ENCODE measurements at regions not wholly inside any gene's neighbourhood (a gene's known extent, or its start where the extent isn't known, plus 50 kb on each side); places are given as distances from the start of the nearest gene placed in this dataset.
A peak's percentile ranks its signal among the peaks of the same experiment; 100 is the strongest.
"Not testable (repeated sequence)": the region's sequence is repeated elsewhere in the genome, so short reads cannot be mapped to it uniquely, and the experiment has no call there.

GRCh38 chr7:52615021-52615695, 420.3 kb upstream of the POM121L12 start:
- no peak for DNase-seq (ENCODE audit: low read depth)

GRCh38 chr7:52609511-52609910, 425.9 kb upstream of the POM121L12 start:
- no peak for DNase-seq (ENCODE audit: low read depth)

- no peak for DNase-seq (ENCODE audit: low read depth)
Measured at GRCh38 chr7:52592698-52593097, 442.7 kb upstream of the POM121L12 start.

DNA sequence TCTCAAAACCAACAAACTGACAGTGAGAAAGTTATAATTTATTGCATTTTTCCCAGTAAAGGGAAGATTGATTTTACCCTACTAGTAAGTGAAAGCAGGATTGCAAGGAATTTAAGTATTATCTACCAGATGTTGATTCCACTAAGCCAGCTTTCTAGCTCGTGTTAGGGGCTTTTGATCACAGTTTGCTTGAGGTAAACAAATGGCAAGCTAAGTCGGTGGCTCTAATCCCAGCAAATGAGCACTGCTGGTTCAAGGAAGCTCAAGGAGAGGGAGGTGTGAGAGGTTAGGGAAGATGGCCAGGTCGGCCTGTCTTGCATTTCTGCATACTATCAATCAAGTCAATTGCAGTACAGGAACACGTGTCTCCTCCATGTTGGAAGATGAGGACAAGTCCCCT, 448.7 kb upstream of the POM121L12 start:
- no peak for DNase-seq (ENCODE audit: low read depth)

DNA sequence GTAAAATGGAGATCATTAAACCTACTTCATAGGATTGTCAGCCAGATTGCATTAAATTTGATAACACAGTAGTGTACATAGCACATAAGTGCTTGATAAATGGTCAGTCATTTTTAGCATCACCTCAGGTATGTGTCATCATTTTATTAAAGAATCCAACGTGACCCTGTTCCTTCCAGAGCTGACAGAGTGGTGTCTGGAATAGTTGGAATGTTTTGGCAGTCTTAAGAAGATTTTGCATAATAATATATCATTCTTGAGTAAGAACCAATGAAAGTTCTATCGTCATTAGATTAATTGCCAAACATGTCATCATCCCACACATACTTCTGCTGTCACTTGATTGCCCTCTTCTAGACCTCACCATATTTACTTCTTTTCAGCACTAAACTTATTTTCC, 451.4 kb upstream of the POM121L12 start:
- no peak for DNase-seq (ENCODE audit: low read depth)

- DNase-seq (ENCODE audit: low read depth) = not testable (repeated sequence)
Measured at GRCh38 chr7:52573141-52573540, 462.3 kb upstream of the POM121L12 start.

DNA sequence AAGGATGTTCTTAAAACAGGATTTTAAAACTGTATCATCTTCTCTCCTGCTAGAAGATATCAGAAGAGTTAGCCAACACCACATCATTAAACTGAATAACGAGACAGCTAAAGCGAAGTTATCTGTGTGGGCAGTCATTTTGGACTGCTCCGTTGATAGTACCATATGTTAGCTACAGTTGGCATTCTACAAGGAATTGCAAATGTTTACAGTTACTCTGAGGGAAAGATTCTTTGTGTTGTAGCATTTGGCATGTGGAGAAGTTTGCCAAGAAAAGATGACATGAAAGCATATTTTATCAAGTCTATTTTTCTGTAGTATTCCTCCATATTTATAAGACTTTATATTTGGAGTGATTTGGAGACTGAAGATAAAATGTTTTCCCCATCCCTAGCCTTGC, 464.4 kb upstream of the POM121L12 start:
- DNase-seq (ENCODE audit: low read depth) = no peak

GRCh38 chr7:52569151-52569550, 466.3 kb upstream of the POM121L12 start:
- no peak for DNase-seq (ENCODE audit: low read depth)

DNA sequence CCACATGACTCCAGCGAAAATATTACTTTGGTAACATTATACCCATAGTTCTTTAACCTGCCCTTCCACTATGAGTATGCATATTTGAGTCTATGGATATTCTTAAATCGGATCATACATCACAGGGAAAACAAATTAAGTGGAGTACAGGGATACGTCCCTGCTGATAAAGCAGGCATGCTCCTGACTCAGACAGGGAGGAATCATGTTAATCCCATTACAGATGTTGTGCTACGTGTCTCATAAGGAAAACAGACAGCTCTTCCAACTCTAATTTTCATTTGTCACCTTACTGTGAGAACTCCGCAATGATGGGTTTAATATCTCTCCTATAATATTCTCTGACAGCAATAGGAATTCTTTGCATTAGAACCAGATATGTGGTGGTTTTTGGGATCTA, 469.5 kb upstream of the POM121L12 start:
- DNase-seq (ENCODE audit: low read depth) = no peak

GRCh38 chr7:52555805-52556204, 479.6 kb upstream of the POM121L12 start:
- no peak for DNase-seq (ENCODE audit: low read depth)

GRCh38 chr7:52547308-52547910, 488.0 kb upstream of the POM121L12 start:
- DNase-seq (ENCODE audit: low read depth) = no peak

GRCh38 chr7:52541198-52541765, 494.2 kb upstream of the POM121L12 start:
- DNase-seq (ENCODE audit: low read depth) = not testable (repeated sequence)

GRCh38 chr7:52540041-52540440, 495.4 kb upstream of the POM121L12 start:
- peak; percentile 85 for DNase-seq (ENCODE audit: low read depth)

DNA sequence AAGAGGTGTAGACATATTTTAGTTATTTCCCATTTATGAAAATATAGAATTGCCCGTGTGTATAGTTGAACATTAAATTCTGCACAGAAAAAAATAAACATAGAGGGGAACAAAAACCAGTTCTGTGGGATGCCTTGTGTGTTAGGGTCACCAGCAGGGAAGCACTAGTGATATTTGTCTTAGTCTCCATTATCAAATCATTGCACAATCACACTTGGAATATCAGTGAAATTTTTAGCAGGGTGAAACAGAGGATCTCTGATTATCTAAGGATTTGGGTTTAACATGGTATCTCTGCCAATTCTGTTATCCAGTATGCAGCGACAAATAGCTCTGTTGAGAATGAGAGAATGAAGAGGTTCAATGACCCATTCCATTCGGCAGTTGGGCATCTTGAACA, 496.0 kb upstream of the POM121L12 start:
- DNase-seq (ENCODE audit: low read depth) = no peak

DNA sequence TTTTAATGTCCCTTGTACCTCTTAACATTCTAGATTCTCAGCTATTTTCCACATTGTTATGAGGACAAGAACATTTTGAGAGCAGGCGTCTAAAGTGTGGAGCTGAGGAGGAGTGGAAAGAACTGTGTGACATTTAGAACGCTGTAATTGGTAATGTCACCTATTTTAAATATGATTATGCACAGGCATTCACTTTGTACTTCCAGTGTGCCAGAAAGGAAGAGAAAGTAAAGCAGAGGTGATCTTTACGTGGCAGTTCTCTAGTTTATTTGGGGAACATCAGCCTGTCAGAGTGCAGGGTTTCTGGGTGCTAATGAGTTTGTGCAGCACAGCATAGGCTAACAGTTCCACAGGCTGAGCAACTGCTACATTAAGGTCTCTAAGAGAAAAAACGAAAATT, 498.4 kb upstream of the POM121L12 start:
- DNase-seq (ENCODE audit: low read depth) = no peak

- DNase-seq (ENCODE audit: low read depth) = no peak
Measured at GRCh38 chr7:52525772-52526341, 509.6 kb upstream of the POM121L12 start.

- no peak for DNase-seq (ENCODE audit: low read depth)
Measured at GRCh38 chr7:52518869-52519268, 516.6 kb upstream of the POM121L12 start.

GRCh38 chr7:52512656-52513055, 522.8 kb upstream of the POM121L12 start:
- DNase-seq (ENCODE audit: low read depth) = no peak

- DNase-seq (ENCODE audit: low read depth) = no peak
Measured at GRCh38 chr7:52507546-52508255, 527.7 kb upstream of the POM121L12 start.

- DNase-seq (ENCODE audit: low read depth) = no peak
Measured at GRCh38 chr7:52506325-52506724, 529.1 kb upstream of the POM121L12 start.

GRCh38 chr7:52504561-52504960, 530.9 kb upstream of the POM121L12 start:
- DNase-seq (ENCODE audit: low read depth) = no peak

GRCh38 chr7:52502281-52502680, 533.2 kb upstream of the POM121L12 start:
- DNase-seq (ENCODE audit: low read depth) = no peak
